OCI-LY7 (cell line): ENCODE measurements at regions not wholly inside any gene's neighbourhood (a gene's known extent, or its start where the extent isn't known, plus 50 kb on each side); places are given as distances from the start of the nearest gene placed in this dataset.

Experiments used
- EZH2phosphoT487 ChIP-seq: fragments of 200-600 bp; sonication (generic); IDR thresholded peaks from 2 replicates; pipeline ENCODE4 v1.6.1; 2018; ENCODE audit warnings: low read depth, borderline replicate concordance, mild to moderate bottlenecking, mixed run types, antibody characterized with exemption, low read length, moderate library complexity, mixed read lengths
- TF ChIP-seq, protein P1 (sequence below): fragments of 200-600 bp; sonication (generic); conservative IDR thresholded peaks from 2 replicates; pipeline ENCODE4 v1.5.1; 2014; ENCODE audit warnings: mild to moderate bottlenecking, antibody characterized with exemption, low read length, moderate library complexity, mixed read lengths

DNA sequence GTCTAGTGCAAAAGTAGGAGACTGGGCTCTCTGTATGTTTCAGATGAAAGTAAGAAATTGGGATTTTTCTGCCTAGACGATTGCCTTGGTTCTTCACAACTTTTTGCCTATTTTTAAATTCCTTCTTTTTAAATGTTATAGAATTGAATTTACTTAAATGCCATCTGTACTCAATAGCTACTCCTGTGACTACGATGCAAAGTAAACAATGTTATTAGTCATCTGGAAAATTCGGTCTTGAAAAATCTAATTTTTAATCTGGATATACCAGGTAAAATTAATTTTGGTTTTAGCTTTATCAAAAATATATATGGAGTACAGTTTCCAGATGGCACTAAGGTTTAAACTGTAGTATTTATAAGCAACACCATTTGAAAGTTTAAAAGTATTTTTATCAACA lies 472.2 kb downstream of the UTRN start:
- TF ChIP-seq, protein P1, sequence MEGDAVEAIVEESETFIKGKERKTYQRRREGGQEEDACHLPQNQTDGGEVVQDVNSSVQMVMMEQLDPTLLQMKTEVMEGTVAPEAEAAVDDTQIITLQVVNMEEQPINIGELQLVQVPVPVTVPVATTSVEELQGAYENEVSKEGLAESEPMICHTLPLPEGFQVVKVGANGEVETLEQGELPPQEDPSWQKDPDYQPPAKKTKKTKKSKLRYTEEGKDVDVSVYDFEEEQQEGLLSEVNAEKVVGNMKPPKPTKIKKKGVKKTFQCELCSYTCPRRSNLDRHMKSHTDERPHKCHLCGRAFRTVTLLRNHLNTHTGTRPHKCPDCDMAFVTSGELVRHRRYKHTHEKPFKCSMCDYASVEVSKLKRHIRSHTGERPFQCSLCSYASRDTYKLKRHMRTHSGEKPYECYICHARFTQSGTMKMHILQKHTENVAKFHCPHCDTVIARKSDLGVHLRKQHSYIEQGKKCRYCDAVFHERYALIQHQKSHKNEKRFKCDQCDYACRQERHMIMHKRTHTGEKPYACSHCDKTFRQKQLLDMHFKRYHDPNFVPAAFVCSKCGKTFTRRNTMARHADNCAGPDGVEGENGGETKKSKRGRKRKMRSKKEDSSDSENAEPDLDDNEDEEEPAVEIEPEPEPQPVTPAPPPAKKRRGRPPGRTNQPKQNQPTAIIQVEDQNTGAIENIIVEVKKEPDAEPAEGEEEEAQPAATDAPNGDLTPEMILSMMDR = no peak
- no peak for TF ChIP-seq EZH2phosphoT487
